ENCODE measurements at regions not wholly inside any gene's neighbourhood (a gene's known extent, or its start where the extent isn't known, plus 50 kb on each side); places are given as distances from the start of the nearest gene placed in this dataset.

GRCh38 chr12:127425474-127425873 is 841.5 kb upstream of the TMEM132C start:
- H3K27ac ChIP-seq: no peak overlapping the region
- H3K27me3 ChIP-seq: no peaks in the 10 kb centered on the region
- H3K4me3 ChIP-seq: no peak overlapping the region
- DNase-seq: no peak
- TF ChIP-seq CTCF (IDR thresholded peaks at IDR 0.05) (no peak), POLR2A (IDR thresholded peaks at IDR 0.05) (no peak)
- no peaks in the 10 kb centered on the region for H3K36me3 ChIP-seq
- H3K9me3 ChIP-seq: no peaks in the 10 kb centered on the region
- H3K4me1 ChIP-seq: no peaks in the 10 kb centered on the region

- no peak overlapping the region for H3K27ac ChIP-seq
- no peaks in the 10 kb centered on the region for H3K36me3 ChIP-seq
- DNase-seq: no peak
- H3K4me3 ChIP-seq: no peak overlapping the region
- H3K27me3 ChIP-seq: no peaks in the 10 kb centered on the region
- H3K4me1 ChIP-seq: no peaks in the 10 kb centered on the region
- no peaks in the 10 kb centered on the region for H3K9me3 ChIP-seq
- TF ChIP-seq POLR2A (IDR thresholded peaks at IDR 0.05) (no peak), CTCF (IDR thresholded peaks at IDR 0.05) (no peak)
Measured at GRCh38 chr12:127428420-127428819, 838.5 kb upstream of the TMEM132C start.

- H3K9me3 ChIP-seq: no peaks in the 10 kb centered on the region
- DNase-seq: no peak
- H3K4me1 ChIP-seq: no peaks in the 10 kb centered on the region
- H3K36me3 ChIP-seq: no peaks in the 10 kb centered on the region
- H3K27me3 ChIP-seq: no peaks in the 10 kb centered on the region
- H3K4me3 ChIP-seq: no peak overlapping the region
- no peak for TF ChIP-seq POLR2A (IDR thresholded peaks at IDR 0.05)
- no peak for TF ChIP-seq CTCF (IDR thresholded peaks at IDR 0.05)
- H3K27ac ChIP-seq: no peak overlapping the region
Measured at GRCh38 chr12:127429551-127430285, 837.3 kb upstream of the TMEM132C start.

GRCh38 chr12:127430401-127430800 is 836.6 kb upstream of the TMEM132C start:
- no peak overlapping the region for H3K27ac ChIP-seq
- no peak for DNase-seq
- TF ChIP-seq CTCF (IDR thresholded peaks at IDR 0.05) (no peak), POLR2A (IDR thresholded peaks at IDR 0.05) (no peak)
- H3K4me1 ChIP-seq: no peaks in the 10 kb centered on the region
- H3K27me3 ChIP-seq: no peaks in the 10 kb centered on the region
- H3K36me3 ChIP-seq: no peaks in the 10 kb centered on the region
- H3K4me3 ChIP-seq: no peak overlapping the region
- H3K9me3 ChIP-seq: no peaks in the 10 kb centered on the region

GRCh38 chr12:127431177-127431576 is 835.8 kb upstream of the TMEM132C start:
- Histone ChIP-seq H3K27ac (no peak overlapping the region), H3K4me1 (no peaks in the 10 kb centered on the region), H3K36me3 (no peaks in the 10 kb centered on the region), H3K9me3 (no peaks in the 10 kb centered on the region), H3K4me3 (no peak overlapping the region), H3K27me3 (no peaks in the 10 kb centered on the region)
- no peak for DNase-seq
- TF ChIP-seq POLR2A (IDR thresholded peaks at IDR 0.05) (no peak), CTCF (IDR thresholded peaks at IDR 0.05) (no peak)

- Histone ChIP-seq H3K4me1 (no peaks in the 10 kb centered on the region), H3K36me3 (no peaks in the 10 kb centered on the region), H3K27ac (no peak overlapping the region), H3K4me3 (no peak overlapping the region), H3K27me3 (no peaks in the 10 kb centered on the region), H3K9me3 (no peaks in the 10 kb centered on the region)
- no peak for DNase-seq
- TF ChIP-seq CTCF (IDR thresholded peaks at IDR 0.05) (no peak), POLR2A (IDR thresholded peaks at IDR 0.05) (no peak)
Measured at GRCh38 chr12:127431594-127431993, 835.4 kb upstream of the TMEM132C start.
